Mesothelial cell of epicardium (in vitro differentiated cells): ENCODE measurements at regions not wholly inside any gene's neighbourhood (a gene's known extent, or its start where the extent isn't known, plus 50 kb on each side); places are given as distances from the start of the nearest gene placed in this dataset.
"Not testable (repeated sequence)": the region's sequence is repeated elsewhere in the genome, so short reads cannot be mapped to it uniquely, and the experiment has no call there.

ENCODE experiments used
- DNase-seq, 2 experiments: peaks; one replicate each; pipeline ENCODE4 v3.0.0; 2021; ENCODE audit warnings: low spot score in 2 of 2; ENCODE audit not compliant: unreplicated experiment in 2 of 2
- H3K27ac Mint-ChIP-seq: 2 replicates; pipeline ENCODE4 v1.8.0; 2021; ENCODE audit warnings: mixed read lengths
- H3K27me3 Mint-ChIP-seq: 2 replicates; pipeline ENCODE4 v1.8.0; 2021; ENCODE audit warnings: low read depth, mixed read lengths
- H3K36me3 Mint-ChIP-seq: 2 replicates; pipeline ENCODE4 v1.8.0; 2021; ENCODE audit warnings: mixed read lengths
- H3K4me1 Mint-ChIP-seq: 2 replicates; pipeline ENCODE4 v1.8.0; 2021; ENCODE audit warnings: mixed read lengths
- H3K4me3 Mint-ChIP-seq: 2 replicates; pipeline ENCODE4 v1.8.0; 2021; ENCODE audit warnings: mild to moderate bottlenecking, moderate library complexity, mixed read lengths
- H3K9me3 Mint-ChIP-seq: 2 replicates; pipeline ENCODE4 v1.8.0; 2021; ENCODE audit warnings: mixed read lengths
- TF ChIP-seq, protein P1 (sequence below): fragments of 200-600 bp; sonication (generic); IDR thresholded peaks from one replicate; pipeline ENCODE4 v1.5.0; 2021; ENCODE audit warnings: antibody characterized with exemption; ENCODE audit not compliant: unreplicated experiment

GRCh38 chr4:29081234-29081955, 1638.8 kb upstream of the PCDH7 start:
- TF ChIP-seq, protein P1, sequence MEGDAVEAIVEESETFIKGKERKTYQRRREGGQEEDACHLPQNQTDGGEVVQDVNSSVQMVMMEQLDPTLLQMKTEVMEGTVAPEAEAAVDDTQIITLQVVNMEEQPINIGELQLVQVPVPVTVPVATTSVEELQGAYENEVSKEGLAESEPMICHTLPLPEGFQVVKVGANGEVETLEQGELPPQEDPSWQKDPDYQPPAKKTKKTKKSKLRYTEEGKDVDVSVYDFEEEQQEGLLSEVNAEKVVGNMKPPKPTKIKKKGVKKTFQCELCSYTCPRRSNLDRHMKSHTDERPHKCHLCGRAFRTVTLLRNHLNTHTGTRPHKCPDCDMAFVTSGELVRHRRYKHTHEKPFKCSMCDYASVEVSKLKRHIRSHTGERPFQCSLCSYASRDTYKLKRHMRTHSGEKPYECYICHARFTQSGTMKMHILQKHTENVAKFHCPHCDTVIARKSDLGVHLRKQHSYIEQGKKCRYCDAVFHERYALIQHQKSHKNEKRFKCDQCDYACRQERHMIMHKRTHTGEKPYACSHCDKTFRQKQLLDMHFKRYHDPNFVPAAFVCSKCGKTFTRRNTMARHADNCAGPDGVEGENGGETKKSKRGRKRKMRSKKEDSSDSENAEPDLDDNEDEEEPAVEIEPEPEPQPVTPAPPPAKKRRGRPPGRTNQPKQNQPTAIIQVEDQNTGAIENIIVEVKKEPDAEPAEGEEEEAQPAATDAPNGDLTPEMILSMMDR, result peak; percentile 27

GRCh38 chr4:29082684-29083083, 1637.5 kb upstream of the PCDH7 start:
- H3K9me3 Mint-ChIP-seq, result no peaks in the 10 kb centered on the region
- no peaks in the 10 kb centered on the region for H3K36me3 Mint-ChIP-seq
- no peaks in the 10 kb centered on the region for H3K4me1 Mint-ChIP-seq
- DNase-seq, result no peak
- TF ChIP-seq, protein P1, result no peak
- no peaks in the 10 kb centered on the region for H3K27me3 Mint-ChIP-seq
- H3K27ac Mint-ChIP-seq, result no peak overlapping the region
- H3K4me3 Mint-ChIP-seq, result no peak overlapping the region

More at GRCh38 chr4:29081234-29081955, 1638.8 kb upstream of the PCDH7 start:
- no peaks in the 10 kb centered on the region for H3K9me3 Mint-ChIP-seq
- H3K27ac Mint-ChIP-seq, result no peak overlapping the region
- H3K4me3 Mint-ChIP-seq, result no peak overlapping the region
- DNase-seq, result no peak
- H3K36me3 Mint-ChIP-seq, result no peaks in the 10 kb centered on the region
- no peaks in the 10 kb centered on the region for H3K27me3 Mint-ChIP-seq
- H3K4me1 Mint-ChIP-seq, result no peaks in the 10 kb centered on the region

DNA sequence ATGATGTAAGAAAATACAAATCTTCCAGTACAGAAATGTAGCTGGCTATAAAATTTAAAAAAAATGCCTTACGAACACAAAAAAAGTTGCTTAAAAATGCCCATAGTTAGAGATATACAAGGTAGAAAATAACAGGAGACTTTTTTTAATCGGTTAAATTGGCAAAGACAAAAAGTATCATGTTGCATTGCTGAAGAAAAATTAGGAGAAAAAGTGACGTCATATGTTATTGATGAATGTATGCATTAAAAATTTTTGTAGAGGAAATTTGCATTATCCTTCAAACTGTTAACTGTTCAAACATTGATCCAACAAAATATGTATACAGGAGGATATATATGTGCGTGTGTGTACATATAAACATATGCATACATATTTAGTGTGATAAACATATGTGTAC, 1634.4 kb upstream of the PCDH7 start:
- DNase-seq, result no peak
- no peaks in the 10 kb centered on the region for H3K27me3 Mint-ChIP-seq
- H3K4me3 Mint-ChIP-seq, result no peak overlapping the region
- TF ChIP-seq, protein P1, result no peak
- no peaks in the 10 kb centered on the region for H3K4me1 Mint-ChIP-seq
- H3K9me3 Mint-ChIP-seq, result no peaks in the 10 kb centered on the region
- no peaks in the 10 kb centered on the region for H3K36me3 Mint-ChIP-seq
- H3K27ac Mint-ChIP-seq, result no peak overlapping the region

DNA sequence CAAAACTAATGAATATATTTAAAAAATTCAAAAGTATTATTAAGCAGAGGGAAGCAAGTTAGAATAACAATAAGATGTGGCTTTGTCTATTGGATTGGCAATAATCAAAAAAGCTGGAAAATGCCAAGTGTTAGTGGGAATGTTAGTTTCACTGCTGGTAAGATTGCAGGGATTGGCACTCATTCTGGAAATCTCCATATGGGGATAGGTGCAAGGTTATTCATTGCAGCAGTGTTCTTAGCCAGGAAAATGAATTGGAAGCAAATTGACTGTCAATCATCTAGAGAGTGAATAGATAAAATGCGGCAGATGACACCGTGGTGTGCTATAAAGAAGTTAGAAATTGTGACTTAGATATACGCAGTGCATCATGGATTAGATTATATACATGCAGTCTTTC, 1615.5 kb upstream of the PCDH7 start:
- H3K36me3 Mint-ChIP-seq, result no peaks in the 10 kb centered on the region
- no peaks in the 10 kb centered on the region for H3K9me3 Mint-ChIP-seq
- H3K4me3 Mint-ChIP-seq, result no peak overlapping the region

GRCh38 chr4:29113960-29114359, 1606.2 kb upstream of the PCDH7 start:
- Mint-ChIP-seq H3K4me1 (peaks cover 6% of the 10 kb centered on the region), H3K4me3 (no peak overlapping the region), H3K27me3 (peaks cover 21% of the 10 kb centered on the region), H3K27ac (no peak overlapping the region), H3K36me3 (no peaks in the 10 kb centered on the region), H3K9me3 (no peaks in the 10 kb centered on the region)
- no peak for DNase-seq
- TF ChIP-seq, protein P1, result no peak

More for the DNA sequence above, 1615.5 kb upstream of the PCDH7 start:
- no peak overlapping the region for H3K27ac Mint-ChIP-seq
- H3K27me3 Mint-ChIP-seq, result peaks cover 2% of the 10 kb centered on the region
- TF ChIP-seq, protein P1, result no peak
- no peaks in the 10 kb centered on the region for H3K4me1 Mint-ChIP-seq
- DNase-seq, result no peak

- not testable (repeated sequence) for H3K4me3 Mint-ChIP-seq, H3K4me1 Mint-ChIP-seq, H3K36me3 Mint-ChIP-seq, H3K9me3 Mint-ChIP-seq, H3K27ac Mint-ChIP-seq, DNase-seq
- H3K27me3 Mint-ChIP-seq, result peaks cover 15% of the 10 kb centered on the region
Observed at GRCh38 chr4:29117231-29117722, 1602.9 kb upstream of the PCDH7 start.
